H1 (cell line): ENCODE measurements at regions not wholly inside any gene's neighbourhood (a gene's known extent, or its start where the extent isn't known, plus 50 kb on each side); places are given as distances from the start of the nearest gene placed in this dataset.

Experiments
- GABPA ChIP-seq: IDR thresholded peaks from 2 replicates; pipeline ENCODE4 v1.6.1; 2011; ENCODE audit warnings: mild to moderate bottlenecking, low read length, moderate library complexity, borderline replicate concordance; ENCODE audit not compliant: insufficient read depth
- POU5F1 ChIP-seq: IDR thresholded peaks from 2 replicates; pipeline ENCODE4 v1.6.1; 2011; ENCODE audit warnings: low read depth, mild to moderate bottlenecking, low read length, moderate library complexity
- TEAD4 ChIP-seq: IDR thresholded peaks from 2 replicates; pipeline ENCODE4 v1.6.1; 2012; ENCODE audit warnings: low read depth, low read length, inconsistent platforms, mixed read lengths
- TF ChIP-seq, protein P1 (sequence below): fragments of 300-600 bp; sonication (generic); IDR thresholded peaks from 2 replicates; pipeline ENCODE4 v1.7.1; 2012; ENCODE audit warnings: low read length, moderate library complexity, mild to moderate bottlenecking, inconsistent platforms; ENCODE audit not compliant: insufficient replicate concordance

DNA sequence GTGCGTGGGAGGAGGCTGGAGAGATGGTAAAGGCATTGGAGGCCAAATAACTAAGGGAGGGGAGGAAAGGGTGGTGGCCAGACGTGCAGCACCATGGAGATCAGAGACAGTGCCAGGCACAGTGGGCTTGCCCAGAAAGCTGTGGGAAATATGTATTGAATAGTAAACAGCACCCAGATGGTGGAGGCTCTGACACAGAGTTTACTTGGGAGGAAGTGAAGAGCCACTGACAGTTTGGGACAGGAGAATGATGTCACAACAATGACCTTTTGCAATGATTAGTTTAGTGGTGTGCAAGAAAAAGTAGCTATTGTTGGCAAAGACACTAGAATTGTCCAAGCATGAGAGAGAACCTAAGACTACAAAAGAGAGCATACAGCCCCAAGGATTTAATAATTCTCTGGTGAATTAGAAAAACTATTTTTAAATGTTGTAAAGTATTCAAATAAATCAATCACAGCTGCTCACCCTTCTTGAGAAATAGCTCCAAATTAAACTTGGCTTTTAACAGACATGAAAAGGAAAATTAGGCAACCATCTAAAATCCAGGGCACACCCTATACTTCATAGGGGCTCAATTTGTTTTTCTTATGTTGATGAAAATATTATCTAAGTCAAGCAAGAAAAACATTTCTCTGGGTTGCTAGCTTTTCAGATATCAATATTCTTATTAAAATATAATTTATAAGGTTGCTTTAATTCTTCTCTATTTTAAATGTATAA is 458.7 kb upstream of the HNRNPA3 start (continued):
- TF ChIP-seq, protein P1, sequence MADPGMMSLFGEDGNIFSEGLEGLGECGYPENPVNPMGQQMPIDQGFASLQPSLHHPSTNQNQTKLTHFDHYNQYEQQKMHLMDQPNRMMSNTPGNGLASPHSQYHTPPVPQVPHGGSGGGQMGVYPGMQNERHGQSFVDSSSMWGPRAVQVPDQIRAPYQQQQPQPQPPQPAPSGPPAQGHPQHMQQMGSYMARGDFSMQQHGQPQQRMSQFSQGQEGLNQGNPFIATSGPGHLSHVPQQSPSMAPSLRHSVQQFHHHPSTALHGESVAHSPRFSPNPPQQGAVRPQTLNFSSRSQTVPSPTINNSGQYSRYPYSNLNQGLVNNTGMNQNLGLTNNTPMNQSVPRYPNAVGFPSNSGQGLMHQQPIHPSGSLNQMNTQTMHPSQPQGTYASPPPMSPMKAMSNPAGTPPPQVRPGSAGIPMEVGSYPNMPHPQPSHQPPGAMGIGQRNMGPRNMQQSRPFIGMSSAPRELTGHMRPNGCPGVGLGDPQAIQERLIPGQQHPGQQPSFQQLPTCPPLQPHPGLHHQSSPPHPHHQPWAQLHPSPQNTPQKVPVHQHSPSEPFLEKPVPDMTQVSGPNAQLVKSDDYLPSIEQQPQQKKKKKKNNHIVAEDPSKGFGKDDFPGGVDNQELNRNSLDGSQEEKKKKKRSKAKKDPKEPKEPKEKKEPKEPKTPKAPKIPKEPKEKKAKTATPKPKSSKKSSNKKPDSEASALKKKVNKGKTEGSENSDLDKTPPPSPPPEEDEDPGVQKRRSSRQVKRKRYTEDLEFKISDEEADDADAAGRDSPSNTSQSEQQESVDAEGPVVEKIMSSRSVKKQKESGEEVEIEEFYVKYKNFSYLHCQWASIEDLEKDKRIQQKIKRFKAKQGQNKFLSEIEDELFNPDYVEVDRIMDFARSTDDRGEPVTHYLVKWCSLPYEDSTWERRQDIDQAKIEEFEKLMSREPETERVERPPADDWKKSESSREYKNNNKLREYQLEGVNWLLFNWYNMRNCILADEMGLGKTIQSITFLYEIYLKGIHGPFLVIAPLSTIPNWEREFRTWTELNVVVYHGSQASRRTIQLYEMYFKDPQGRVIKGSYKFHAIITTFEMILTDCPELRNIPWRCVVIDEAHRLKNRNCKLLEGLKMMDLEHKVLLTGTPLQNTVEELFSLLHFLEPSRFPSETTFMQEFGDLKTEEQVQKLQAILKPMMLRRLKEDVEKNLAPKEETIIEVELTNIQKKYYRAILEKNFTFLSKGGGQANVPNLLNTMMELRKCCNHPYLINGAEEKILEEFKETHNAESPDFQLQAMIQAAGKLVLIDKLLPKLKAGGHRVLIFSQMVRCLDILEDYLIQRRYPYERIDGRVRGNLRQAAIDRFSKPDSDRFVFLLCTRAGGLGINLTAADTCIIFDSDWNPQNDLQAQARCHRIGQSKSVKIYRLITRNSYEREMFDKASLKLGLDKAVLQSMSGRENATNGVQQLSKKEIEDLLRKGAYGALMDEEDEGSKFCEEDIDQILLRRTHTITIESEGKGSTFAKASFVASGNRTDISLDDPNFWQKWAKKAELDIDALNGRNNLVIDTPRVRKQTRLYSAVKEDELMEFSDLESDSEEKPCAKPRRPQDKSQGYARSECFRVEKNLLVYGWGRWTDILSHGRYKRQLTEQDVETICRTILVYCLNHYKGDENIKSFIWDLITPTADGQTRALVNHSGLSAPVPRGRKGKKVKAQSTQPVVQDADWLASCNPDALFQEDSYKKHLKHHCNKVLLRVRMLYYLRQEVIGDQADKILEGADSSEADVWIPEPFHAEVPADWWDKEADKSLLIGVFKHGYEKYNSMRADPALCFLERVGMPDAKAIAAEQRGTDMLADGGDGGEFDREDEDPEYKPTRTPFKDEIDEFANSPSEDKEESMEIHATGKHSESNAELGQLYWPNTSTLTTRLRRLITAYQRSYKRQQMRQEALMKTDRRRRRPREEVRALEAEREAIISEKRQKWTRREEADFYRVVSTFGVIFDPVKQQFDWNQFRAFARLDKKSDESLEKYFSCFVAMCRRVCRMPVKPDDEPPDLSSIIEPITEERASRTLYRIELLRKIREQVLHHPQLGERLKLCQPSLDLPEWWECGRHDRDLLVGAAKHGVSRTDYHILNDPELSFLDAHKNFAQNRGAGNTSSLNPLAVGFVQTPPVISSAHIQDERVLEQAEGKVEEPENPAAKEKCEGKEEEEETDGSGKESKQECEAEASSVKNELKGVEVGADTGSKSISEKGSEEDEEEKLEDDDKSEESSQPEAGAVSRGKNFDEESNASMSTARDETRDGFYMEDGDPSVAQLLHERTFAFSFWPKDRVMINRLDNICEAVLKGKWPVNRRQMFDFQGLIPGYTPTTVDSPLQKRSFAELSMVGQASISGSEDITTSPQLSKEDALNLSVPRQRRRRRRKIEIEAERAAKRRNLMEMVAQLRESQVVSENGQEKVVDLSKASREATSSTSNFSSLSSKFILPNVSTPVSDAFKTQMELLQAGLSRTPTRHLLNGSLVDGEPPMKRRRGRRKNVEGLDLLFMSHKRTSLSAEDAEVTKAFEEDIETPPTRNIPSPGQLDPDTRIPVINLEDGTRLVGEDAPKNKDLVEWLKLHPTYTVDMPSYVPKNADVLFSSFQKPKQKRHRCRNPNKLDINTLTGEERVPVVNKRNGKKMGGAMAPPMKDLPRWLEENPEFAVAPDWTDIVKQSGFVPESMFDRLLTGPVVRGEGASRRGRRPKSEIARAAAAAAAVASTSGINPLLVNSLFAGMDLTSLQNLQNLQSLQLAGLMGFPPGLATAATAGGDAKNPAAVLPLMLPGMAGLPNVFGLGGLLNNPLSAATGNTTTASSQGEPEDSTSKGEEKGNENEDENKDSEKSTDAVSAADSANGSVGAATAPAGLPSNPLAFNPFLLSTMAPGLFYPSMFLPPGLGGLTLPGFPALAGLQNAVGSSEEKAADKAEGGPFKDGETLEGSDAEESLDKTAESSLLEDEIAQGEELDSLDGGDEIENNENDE: no peak
- no peak for TF ChIP-seq GABPA
- no peak for TF ChIP-seq TEAD4
- no peak for TF ChIP-seq POU5F1
